HepG2 (cell line): ENCODE measurements at regions not wholly inside any gene's neighbourhood (a gene's known extent, or its start where the extent isn't known, plus 50 kb on each side); places are given as distances from the start of the nearest gene placed in this dataset.

Source experiments
- ATAC-seq: fragments of 200-7000 bp; cut with Tn5 transposase; 3 replicates; pipeline ENCODE4 v1.9.1; 2020; ENCODE audit warnings: mild to moderate bottlenecking, moderate library complexity
- BruUV-seq: library from RNA; stranded (reverse); fragments of 400-500 nt; replicated peaks from 2 replicates; lab custom pipeline; 2021; lab: Mats Ljungman, UMichigan
- CTCF ChIA-PET: fragments of 300-600 bp; formaldehyde crosslinking; extraction: SDS; loops from one replicate; lab custom pipeline; 2021; ENCODE audit warnings: low total read pairs, inconsistent platforms, low intra/inter-chr PET ratio; lab: Yijun Ruan, JAX
- POLR2A ChIA-PET: fragments of 350-600 bp; sonication (Branson Sonifier 250); formaldehyde crosslinking; loops from one replicate; lab custom pipeline; 2020; ENCODE audit warnings: antibody characterized with exemption, inconsistent platforms; lab: Yijun Ruan, JAX
- DNase-seq: peaks from one replicate; pipeline ENCODE4 v3.0.0-alpha.2; 2015; ENCODE audit warnings: low spot score
- FAIRE-seq: peaks from 3 replicates; lab custom pipeline; 2011; peaks lifted over from hg19 to GRCh38; lab: Jason Lieb, UNC
- H2AFZ ChIP-seq: one replicate; pipeline ENCODE4 v1.6.1; 2011; ENCODE audit warnings: low read length, inconsistent platforms
- H3K27ac ChIP-seq: fragments of 300-600 bp; 3 replicates; pipeline ENCODE4 v1.8.0; 2011; ENCODE audit warnings: mixed run types, mild to moderate bottlenecking, mixed read lengths, low read length, inconsistent platforms; ENCODE audit not compliant: insufficient read depth; ENCODE audit errors: extremely low read length
- H3K27me3 ChIP-seq, 2 experiments: fragments of 200-600 bp in 1 of 2; 2 replicates in 1 of 2; 3 replicates in 1 of 2; pipeline versions ENCODE4 v1.6.0 to v1.8.0; 2011; ENCODE audit warnings: low read length in 2 of 2, mild to moderate bottlenecking in 2 of 2, moderate library complexity in 2 of 2, inconsistent platforms in 1 of 2; ENCODE audit not compliant: insufficient read depth in 2 of 2, control insufficient read depth in 1 of 2
- H3K36me3 ChIP-seq, 2 experiments: fragments of 200-600 bp in 1 of 2; replicated peaks in 1 of 2; 2 replicates in 1 of 2; 3 replicates in 1 of 2; pipeline versions ENCODE4 v1.5.1 to v1.8.0; 2011; ENCODE audit warnings: low read length in 2 of 2, inconsistent platforms in 1 of 2; ENCODE audit not compliant: insufficient read depth in 2 of 2, control insufficient read depth in 1 of 2
- H3K4me1 ChIP-seq: 2 replicates; pipeline ENCODE4 v1.5.1; 2012; ENCODE audit warnings: low read length, inconsistent platforms; ENCODE audit not compliant: insufficient read depth
- H3K4me2 ChIP-seq: 2 replicates; pipeline ENCODE4 v1.6.0; 2011; ENCODE audit warnings: low read depth, low read length, inconsistent platforms
- H3K4me3 ChIP-seq, 3 experiments: fragments of 200-600 bp in 1 of 3; sonication (generic), shearing (Covaris generic) in 1 of 3; replicated peaks in 1 of 3; 2 replicates each; pipeline ENCODE4 v1.5.1; 2011 to 2016; ENCODE audit warnings: low read length in 3 of 3, inconsistent platforms in 2 of 3, low read depth in 2 of 3, mild to moderate bottlenecking in 2 of 3, control low read depth in 1 of 3, mixed read lengths in 1 of 3; ENCODE audit not compliant: insufficient read depth in 1 of 3
- H3K79me2 ChIP-seq: one replicate; pipeline ENCODE4 v1.6.1; 2011; ENCODE audit warnings: low read length, inconsistent platforms; ENCODE audit not compliant: insufficient read depth
- H3K9ac ChIP-seq: 2 replicates; pipeline ENCODE4 v1.6.0; 2011; ENCODE audit warnings: mild to moderate bottlenecking, low read depth, low read length, inconsistent platforms; ENCODE audit not compliant: insufficient read depth
- H3K9me3 ChIP-seq: 2 replicates; pipeline ENCODE4 v1.5.1; 2012; ENCODE audit warnings: mild to moderate bottlenecking, low read length
- H4K20me1 ChIP-seq: 2 replicates; pipeline ENCODE4 v1.6.0; 2011; ENCODE audit warnings: inconsistent platforms, mild to moderate bottlenecking, low read length, moderate library complexity; ENCODE audit not compliant: insufficient read depth
- HIVEP1 ChIP-seq: sonication (generic); formaldehyde crosslinking; IDR thresholded peaks from 2 replicates; pipeline ENCODE4 v1.4.0; 2020; ENCODE audit warnings: mild to moderate bottlenecking, missing genetic modification reagents
- KDM5B ChIP-seq: sonication (generic); formaldehyde crosslinking; IDR thresholded peaks from 2 replicates; pipeline ENCODE4 v1.4.0; 2020; ENCODE audit warnings: missing genetic modification reagents, mild to moderate bottlenecking, borderline replicate concordance
- TOE1 ChIP-seq: sonication (generic); formaldehyde crosslinking; IDR thresholded peaks from 2 replicates; pipeline ENCODE4 v1.4.0; 2020; ENCODE audit warnings: mild to moderate bottlenecking, missing genetic modification reagents
- in situ Hi-C: cut with HindIII; loops from 2 replicates; pipeline ENCODE4 v1.10.0; 2017; ENCODE audit warnings: low pct_unique_long_range_greater_than_20kb; ENCODE audit not compliant: extremely low pct_ligation_motif_present
- intact Hi-C: fragments of 100-400 bp; cut with micrococcal nuclease; formaldehyde crosslinking; loops from one replicate; pipeline ENCODE4 v1.10.0; 2022; ENCODE audit not compliant: unreplicated experiment
- TF ChIP-seq, protein P1 (sequence below): sonication (generic); IDR thresholded peaks from 2 replicates; pipeline ENCODE4 v1.6.1; 2016; ENCODE audit warnings: low read depth, borderline replicate concordance

- in situ Hi-C loops = no loop called here
- H4K20me1 ChIP-seq = no peaks in the 10 kb centered on the region
- ATAC-seq (no peak), FAIRE-seq (no peak), DNase-seq (no peak)
- ChIA-PET CTCF (no interaction called here), POLR2A (no interaction called here)
- no peak overlapping the region for H3K9ac ChIP-seq
- no peaks in the 10 kb centered on the region for H3K36me3 ChIP-seq
- no peak overlapping the region for H2AFZ ChIP-seq
- no peak overlapping the region for H3K4me2 ChIP-seq
- H3K27ac ChIP-seq = no peak overlapping the region
- H3K9me3 ChIP-seq = peaks cover 61% of the 10 kb centered on the region
- no peaks in the 10 kb centered on the region for H3K79me2 ChIP-seq
- TF ChIP-seq KDM5B (no peak), HIVEP1 (CRISPR knock-in tag) (no peak)
- TF ChIP-seq, protein P1, sequence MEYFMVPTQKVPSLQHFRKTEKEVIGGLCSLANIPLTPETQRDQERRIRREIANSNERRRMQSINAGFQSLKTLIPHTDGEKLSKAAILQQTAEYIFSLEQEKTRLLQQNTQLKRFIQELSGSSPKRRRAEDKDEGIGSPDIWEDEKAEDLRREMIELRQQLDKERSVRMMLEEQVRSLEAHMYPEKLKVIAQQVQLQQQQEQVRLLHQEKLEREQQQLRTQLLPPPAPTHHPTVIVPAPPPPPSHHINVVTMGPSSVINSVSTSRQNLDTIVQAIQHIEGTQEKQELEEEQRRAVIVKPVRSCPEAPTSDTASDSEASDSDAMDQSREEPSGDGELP = no peak
- BruUV-seq = no TSS peak
- no peaks in the 10 kb centered on the region for H3K4me1 ChIP-seq
- no peak overlapping the region for H3K4me3 ChIP-seq
- intact Hi-C loops = no loop called here
- H3K27me3 ChIP-seq = no peaks in the 10 kb centered on the region
Measured at GRCh38 chr21:27681038-27681437, 714.1 kb upstream of the ADAMTS5 start.

DNA sequence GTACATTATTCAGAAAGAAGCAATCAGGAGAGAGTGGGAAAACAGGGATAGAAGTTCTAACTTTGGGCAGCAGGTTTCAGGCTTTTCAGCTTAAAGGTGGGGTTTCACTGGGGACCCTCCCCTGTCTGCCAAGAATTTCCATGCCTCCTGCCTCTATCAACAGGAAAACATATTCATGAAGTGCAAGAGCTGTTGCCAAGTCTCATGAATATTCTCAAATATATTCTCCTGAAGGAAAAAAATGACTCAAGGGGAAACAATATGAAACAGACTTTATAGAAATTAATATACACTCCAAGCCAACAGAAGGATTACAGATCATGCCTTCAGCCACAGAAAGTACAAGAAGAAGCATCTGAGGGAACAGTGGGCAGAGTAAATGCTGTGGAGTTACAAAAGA is 713.3 kb upstream of the ADAMTS5 start:
- peaks cover 66% of the 10 kb centered on the region for H3K9me3 ChIP-seq
- no peak overlapping the region for H3K9ac ChIP-seq
- H4K20me1 ChIP-seq = no peaks in the 10 kb centered on the region
- H2AFZ ChIP-seq = no peak overlapping the region
- H3K4me2 ChIP-seq = no peak overlapping the region
- no peak for TF ChIP-seq TOE1
- H3K27ac ChIP-seq = no peak overlapping the region
- BruUV-seq = no TSS peak
- no peaks in the 10 kb centered on the region for H3K4me1 ChIP-seq
- no peaks in the 10 kb centered on the region for H3K27me3 ChIP-seq
- in situ Hi-C loops = no loop called here
- ChIA-PET POLR2A (no interaction called here), CTCF (no interaction called here)
- H3K79me2 ChIP-seq = no peaks in the 10 kb centered on the region
- no peak for FAIRE-seq
- H3K36me3 ChIP-seq = no peaks in the 10 kb centered on the region
- intact Hi-C loops = no loop called here
- DNase-seq = no peak
- H3K4me3 ChIP-seq = no peak overlapping the region
- ATAC-seq = no peak
